BJ (cell line): ENCODE measurements at regions not wholly inside any gene's neighbourhood (a gene's known extent, or its start where the extent isn't known, plus 50 kb on each side); places are given as distances from the start of the nearest gene placed in this dataset.

Experiments used
- CTCF ChIA-PET: fragments of 350-600 bp; formaldehyde crosslinking; extraction: SDS; loops from one replicate; lab custom pipeline; 2021; ENCODE audit warnings: antibody characterized with exemption, inconsistent platforms; lab: Yijun Ruan, JAX
- POLR2A ChIA-PET: fragments of 300-600 bp; sonication (Branson Sonifier 250); formaldehyde crosslinking; extraction: SDS; loops from one replicate; lab custom pipeline; 2021; ENCODE audit warnings: antibody characterized with exemption; lab: Charles Lee
- DNase-seq: peaks from one replicate; pipeline ENCODE4 v3.0.0-alpha.2; 2011; ENCODE audit warnings: low read depth
- H3K27me3 ChIP-seq: 2 replicates; pipeline ENCODE4 v1.6.0; 2011; ENCODE audit warnings: low read length; ENCODE audit not compliant: control insufficient read depth, insufficient read depth
- H3K36me3 ChIP-seq: 2 replicates; pipeline ENCODE4 v1.5.1; 2011; ENCODE audit warnings: low read length; ENCODE audit not compliant: control insufficient read depth, insufficient read depth
- H3K4me3 ChIP-seq: 2 replicates; pipeline ENCODE4 v1.5.1; 2011; ENCODE audit warnings: low read depth, mild to moderate bottlenecking, control low read depth, low read length
- TF ChIP-seq, protein P1 (sequence below): IDR thresholded peaks from 2 replicates; pipeline ENCODE4 v1.5.1; 2011; ENCODE audit warnings: low read depth, mild to moderate bottlenecking, control low read depth, inconsistent platforms, low read length, moderate library complexity; ENCODE audit not compliant: insufficient read depth

DNA sequence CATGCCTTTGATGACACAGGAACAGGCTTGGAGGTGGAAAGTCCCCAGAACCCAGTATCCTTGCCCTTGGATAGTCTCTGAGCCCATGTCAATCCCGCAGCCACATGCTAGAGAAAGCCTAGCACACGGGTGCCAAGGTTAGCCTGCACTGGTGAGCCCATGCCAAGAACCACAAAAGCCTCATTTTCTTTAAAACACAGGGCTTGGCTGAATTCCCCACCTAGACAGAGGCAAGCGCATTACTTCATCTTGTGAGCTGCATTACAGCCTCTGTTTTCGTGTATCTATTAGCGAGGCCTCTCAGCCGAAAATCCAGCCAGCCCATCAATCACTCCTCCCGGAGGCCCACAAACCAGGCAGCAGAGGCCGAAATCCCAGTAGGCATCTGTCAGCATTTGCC is 314.9 kb upstream of the AUTS2 start:
- CTCF ChIA-PET: no interaction called here
- no peak for DNase-seq

DNA sequence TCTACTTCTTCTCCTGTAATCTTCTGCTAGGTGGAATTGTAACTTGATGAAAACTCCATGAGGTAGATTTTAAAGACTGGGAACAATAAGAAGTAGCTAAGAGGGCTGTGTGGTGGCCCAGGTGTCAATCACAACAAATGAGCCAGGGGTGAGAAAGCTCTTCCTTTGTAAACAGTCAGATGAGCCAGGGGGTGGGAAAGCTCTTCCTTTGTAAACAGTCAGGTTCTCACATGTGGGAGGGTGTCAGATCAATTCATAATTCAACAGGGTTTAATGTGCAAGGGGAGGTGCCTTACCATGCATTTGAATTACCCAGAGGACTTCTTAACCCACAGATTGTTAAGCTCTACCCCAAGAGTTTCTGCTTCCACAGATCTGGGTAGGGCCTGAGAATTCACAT is 312.4 kb upstream of the AUTS2 start:
- TF ChIP-seq, protein P1, sequence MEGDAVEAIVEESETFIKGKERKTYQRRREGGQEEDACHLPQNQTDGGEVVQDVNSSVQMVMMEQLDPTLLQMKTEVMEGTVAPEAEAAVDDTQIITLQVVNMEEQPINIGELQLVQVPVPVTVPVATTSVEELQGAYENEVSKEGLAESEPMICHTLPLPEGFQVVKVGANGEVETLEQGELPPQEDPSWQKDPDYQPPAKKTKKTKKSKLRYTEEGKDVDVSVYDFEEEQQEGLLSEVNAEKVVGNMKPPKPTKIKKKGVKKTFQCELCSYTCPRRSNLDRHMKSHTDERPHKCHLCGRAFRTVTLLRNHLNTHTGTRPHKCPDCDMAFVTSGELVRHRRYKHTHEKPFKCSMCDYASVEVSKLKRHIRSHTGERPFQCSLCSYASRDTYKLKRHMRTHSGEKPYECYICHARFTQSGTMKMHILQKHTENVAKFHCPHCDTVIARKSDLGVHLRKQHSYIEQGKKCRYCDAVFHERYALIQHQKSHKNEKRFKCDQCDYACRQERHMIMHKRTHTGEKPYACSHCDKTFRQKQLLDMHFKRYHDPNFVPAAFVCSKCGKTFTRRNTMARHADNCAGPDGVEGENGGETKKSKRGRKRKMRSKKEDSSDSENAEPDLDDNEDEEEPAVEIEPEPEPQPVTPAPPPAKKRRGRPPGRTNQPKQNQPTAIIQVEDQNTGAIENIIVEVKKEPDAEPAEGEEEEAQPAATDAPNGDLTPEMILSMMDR: no peak
- Histone ChIP-seq H3K27me3 (no peaks in the 10 kb centered on the region), H3K4me3 (no peak overlapping the region), H3K36me3 (no peaks in the 10 kb centered on the region)
- ChIA-PET POLR2A (no interaction called here), CTCF (no interaction called here)
- no peak for DNase-seq

More for the DNA sequence above, 314.9 kb upstream of the AUTS2 start:
- TF ChIP-seq, protein P1: no peak
- Histone ChIP-seq H3K36me3 (no peaks in the 10 kb centered on the region), H3K27me3 (no peaks in the 10 kb centered on the region), H3K4me3 (no peak overlapping the region)
- POLR2A ChIA-PET: no interaction called here

DNA sequence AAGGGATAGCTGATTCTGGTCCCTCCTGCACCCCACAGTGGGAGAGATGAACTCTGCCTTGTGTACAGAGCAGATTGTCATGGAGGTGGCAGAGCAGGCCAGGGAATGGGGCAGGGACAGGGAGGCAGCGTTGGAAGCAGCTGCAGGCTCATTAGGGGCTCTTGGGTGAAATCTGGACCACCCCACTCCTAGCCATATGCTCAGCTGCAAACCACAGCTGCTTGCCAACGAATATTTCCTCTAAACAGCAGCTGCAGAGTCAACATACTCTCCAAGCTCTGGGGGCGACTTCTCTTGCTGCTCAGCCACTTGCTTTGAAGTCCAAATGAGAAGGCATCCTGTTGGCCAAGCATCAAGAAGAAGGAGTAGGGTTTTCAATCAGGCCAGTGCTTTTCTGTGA is 302.3 kb upstream of the AUTS2 start:
- POLR2A ChIA-PET: no interaction called here
- no peaks in the 10 kb centered on the region for H3K27me3 ChIP-seq
- H3K36me3 ChIP-seq: no peaks in the 10 kb centered on the region
- CTCF ChIA-PET: no interaction called here
- TF ChIP-seq, protein P1: no peak
- no peak overlapping the region for H3K4me3 ChIP-seq
- DNase-seq: no peak

- DNase-seq: no peak
- TF ChIP-seq, protein P1: no peak
- ChIA-PET POLR2A (no interaction called here), CTCF (no interaction called here)
- Histone ChIP-seq H3K36me3 (no peaks in the 10 kb centered on the region), H3K4me3 (no peak overlapping the region), H3K27me3 (no peaks in the 10 kb centered on the region)
These were observed 297.0 kb upstream of the AUTS2 start for GRCh38 chr7:69301253-69301652.

DNA sequence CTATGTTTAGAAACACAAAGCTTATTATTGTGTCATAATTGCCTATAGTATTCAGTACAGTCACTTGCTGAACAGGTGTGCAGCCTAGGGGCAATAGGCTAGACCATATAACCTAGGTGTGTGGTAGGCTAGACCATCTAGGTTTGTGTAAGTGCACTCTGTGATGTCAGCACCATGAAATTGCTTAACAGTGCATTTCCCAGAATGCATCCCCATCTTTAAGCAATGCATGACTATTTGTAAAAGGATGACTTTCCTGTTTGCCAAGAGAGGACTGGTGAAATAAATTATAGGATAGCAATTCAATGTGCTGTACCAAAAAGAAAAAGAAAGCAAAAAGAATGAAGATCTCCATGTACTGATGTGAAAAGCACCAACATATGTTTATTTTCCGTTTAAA is 288.7 kb upstream of the AUTS2 start:
- H3K36me3 ChIP-seq: no peaks in the 10 kb centered on the region
- POLR2A ChIA-PET: no interaction called here
- no peak overlapping the region for H3K4me3 ChIP-seq
- CTCF ChIA-PET: no interaction called here
- TF ChIP-seq, protein P1: no peak
- DNase-seq: no peak
- no peaks in the 10 kb centered on the region for H3K27me3 ChIP-seq
